ENCODE measurements at regions not wholly inside any gene's neighbourhood (a gene's known extent, or its start where the extent isn't known, plus 50 kb on each side); places are given as distances from the start of the nearest gene placed in this dataset.

- Histone ChIP-seq H2BK5ac (ENCODE audit: low read depth, low read length, poor library complexity, severe bottlenecking) (no peak overlapping the region), H3K9me3 (ENCODE audit: control insufficient read depth, insufficient read depth, low read length) (no peaks in the 10 kb centered on the region), H2BK120ac (ENCODE audit: low read depth, low read length) (no peak overlapping the region), H3K9me1 (ENCODE audit: insufficient read depth, low read length) (no peaks in the 10 kb centered on the region), H4K91ac (ENCODE audit: insufficient read depth, low read depth, low read length) (no peak overlapping the region), H4K20me1 (ENCODE audit: insufficient read depth, low read length) (no peaks in the 10 kb centered on the region), H4K8ac (ENCODE audit: low read depth in 2 of 2, low read length in 2 of 2) (no peak overlapping the region), H2BK15ac (ENCODE audit: low read depth, low read length) (no peak overlapping the region), H2AK9ac (replicated peaks; ENCODE audit: low read depth, low read length, poor library complexity) (no peak overlapping the region), H3K4me2 (ENCODE audit: low read depth, low read length) (no peak overlapping the region), H3K36me3 (ENCODE audit: control insufficient read depth, insufficient read depth, low read length) (no peaks in the 10 kb centered on the region), H3K27me3 (ENCODE audit: control insufficient read depth, insufficient read depth, low read length) (no peaks in the 10 kb centered on the region; the same call in 1 of the 2 replicates), H3K79me1 (ENCODE audit: low read depth in 1 of 2, low read length in 2 of 2) (no peaks in the 10 kb centered on the region), H2BK20ac (ENCODE audit: low read depth, low read length) (no peak overlapping the region), H3K27ac (ENCODE audit: insufficient read depth, low read length) (no peak overlapping the region), H3K4ac (ENCODE audit: low read depth, low read length) (no peak overlapping the region), H3K18ac (ENCODE audit: low read depth, low read length) (no peak overlapping the region), H3K4me1 (ENCODE audit: control insufficient read depth, insufficient read depth, low read length) (peaks cover 5% of the 10 kb centered on the region), H2AK5ac (ENCODE audit: low read depth, low read length) (no peak overlapping the region), H2AFZ (replicated peaks; ENCODE audit: low read length, poor library complexity) (no peak overlapping the region), H3K23ac (ENCODE audit: low read depth, low read length) (no peak overlapping the region), H3K56ac (ENCODE audit: extremely low read depth, insufficient read depth, low read length) (no peak overlapping the region), H3K14ac (replicated peaks; ENCODE audit: low read depth, low read length) (no peak overlapping the region), H3K9ac (ENCODE audit: low read depth, low read length) (no peak overlapping the region), H4K5ac (ENCODE audit: low read depth, low read length) (no peak overlapping the region), H3K4me3 (ENCODE audit: insufficient read depth, low read depth, low read length) (no peak overlapping the region)
- dilution Hi-C loops (cut with HindIII; ENCODE audit: low sequenced_read_pairs, unreplicated experiment), result no loop called here
- TF ChIP-seq NFE2L2 (IDR thresholded peaks at IDR 0.05; ENCODE audit: low read depth, low read length) (no peak), POLR2A (IDR thresholded peaks at IDR 0.05; ENCODE audit: low read depth, low read length) (no peak), USF2 (IDR thresholded peaks at IDR 0.05; ENCODE audit: low read depth, low read length) (no peak), CEBPB (IDR thresholded peaks at IDR 0.05; ENCODE audit: low read depth, low read length) (no peak), CTCF (conservative IDR thresholded peaks at IDR 0.05; ENCODE audit: low read depth, low read length) (no peak), MAZ (IDR thresholded peaks at IDR 0.05; ENCODE audit: borderline replicate concordance, low read depth, low read length) (no peak), RFX5 (IDR thresholded peaks at IDR 0.05; ENCODE audit: low read depth, low read length) (no peak), FOS (IDR thresholded peaks at IDR 0.05; ENCODE audit: low read depth, low read length) (no peak), CHD1 (IDR thresholded peaks at IDR 0.05; ENCODE audit: low read depth, low read length) (no peak), ELK1 (IDR thresholded peaks at IDR 0.05; ENCODE audit: borderline replicate concordance, low read depth, low read length) (no peak), RCOR1 (IDR thresholded peaks at IDR 0.05; ENCODE audit: insufficient replicate concordance, low read length) (no peak)
- intact Hi-C loops (cut with micrococcal nuclease), result no loop called here
- in situ Hi-C loops (cut with MboI; ENCODE audit: low sequenced_read_pairs), result no loop called here
- ATAC-seq (ENCODE audit: low read depth) (no peak; the same call in 1 of the 2 replicates), DNase-seq (no peak)
- CTCF ChIA-PET, result no interaction called here
- POLR2A ChIA-PET (ENCODE audit: unreplicated experiment), result no interaction called here
- no TSS peak for BruUV-seq (replicated peaks)
- WGBS, 2 experiments (ENCODE audit: extremely low coverage in 2 of 2, insufficient read length in 1 of 2), result no CpG with 5 or more reads among the region's 2 CpGs
Observed at GRCh38 chr2:55805686-55806085, 112.0 kb upstream of the PNPT1 start.

All from IMR-90 (cell line).